Gastroesophageal sphincter (tissue), 4 donors: ENCODE measurements at regions not wholly inside any gene's neighbourhood (a gene's known extent, or its start where the extent isn't known, plus 50 kb on each side); places are given as distances from the start of the nearest gene placed in this dataset.

ENCODE experiments used
- ATAC-seq: fragments of 150-250 bp; one replicate; pipeline ENCODE4 v1.9.1; 2016; ENCODE audit warnings: mild to moderate bottlenecking, moderate library complexity
- H3K27ac ChIP-seq, 4 donors: fragments of 200-600 bp; sonication (generic) in 3 of 4; 1 replicate in 3 of 4; 2 replicates in 1 of 4; pipeline ENCODE4 v1.5.1; 2016 to 2019
- H3K27me3 ChIP-seq: fragments of 200-600 bp; sonication (generic); one replicate; pipeline ENCODE4 v1.5.1; 2019
- H3K36me3 ChIP-seq, 2 donors: fragments of 200-600 bp; sonication (generic); one replicate each; pipeline ENCODE4 v1.5.1; 2019; ENCODE audit warnings: control low read depth in 1 of 2
- H3K4me1 ChIP-seq, 3 donors: fragments of 200-600 bp; sonication (generic); 1 replicate in 2 of 3; 2 replicates in 1 of 3; pipeline ENCODE4 v1.5.1; 2016 to 2019; ENCODE audit warnings: control low read depth in 2 of 3
- H3K4me3 ChIP-seq, 2 donors: fragments of 200-600 bp; sonication (generic); one replicate each; pipeline ENCODE4 v1.5.1; 2019; ENCODE audit warnings: mild to moderate bottlenecking in 1 of 2, moderate library complexity in 1 of 2
- H3K9me3 ChIP-seq, 3 donors: fragments of 200-600 bp; sonication (generic); one replicate each; pipeline ENCODE4 v1.5.1; 2017 to 2019; ENCODE audit warnings: control low read depth in 2 of 3
- EP300 ChIP-seq: sonication (generic); formaldehyde crosslinking; IDR thresholded peaks from one replicate; pipeline ENCODE4 v1.6.1; 2017; ENCODE audit warnings: antibody characterized with exemption, mild to moderate bottlenecking
- POLR2A ChIP-seq, 2 donors: fragments of 450-650 bp; IDR thresholded peaks; one replicate each; pipeline ENCODE4 v1.6.1; 2017; ENCODE audit warnings: antibody characterized with exemption in 2 of 2, mild to moderate bottlenecking in 2 of 2, moderate library complexity in 1 of 2
- POLR2AphosphoS5 ChIP-seq: sonication (generic); formaldehyde crosslinking; IDR thresholded peaks from one replicate; pipeline ENCODE4 v1.6.1; 2017; ENCODE audit warnings: antibody characterized with exemption
- WGBS, 2 donors: methylation state at CpG; one replicate each; pipeline ENCODE4 v1.1.5; 2018; ENCODE audit warnings: low coverage in 1 of 2; 5-methylcytosine and 5-hydroxymethylcytosine counted together
- TF ChIP-seq, protein P1 (sequence below), 4 experiments: fragments of 200-600 bp in 2 of 4; fragments of 450-650 bp in 2 of 4; sonication (generic) in 1 of 4; IDR thresholded peaks; one replicate each; pipeline ENCODE4 v1.5.1; 2017 to 2019; ENCODE audit warnings: antibody characterized with exemption in 4 of 4, mild to moderate bottlenecking in 2 of 4, moderate library complexity in 2 of 4

DNA sequence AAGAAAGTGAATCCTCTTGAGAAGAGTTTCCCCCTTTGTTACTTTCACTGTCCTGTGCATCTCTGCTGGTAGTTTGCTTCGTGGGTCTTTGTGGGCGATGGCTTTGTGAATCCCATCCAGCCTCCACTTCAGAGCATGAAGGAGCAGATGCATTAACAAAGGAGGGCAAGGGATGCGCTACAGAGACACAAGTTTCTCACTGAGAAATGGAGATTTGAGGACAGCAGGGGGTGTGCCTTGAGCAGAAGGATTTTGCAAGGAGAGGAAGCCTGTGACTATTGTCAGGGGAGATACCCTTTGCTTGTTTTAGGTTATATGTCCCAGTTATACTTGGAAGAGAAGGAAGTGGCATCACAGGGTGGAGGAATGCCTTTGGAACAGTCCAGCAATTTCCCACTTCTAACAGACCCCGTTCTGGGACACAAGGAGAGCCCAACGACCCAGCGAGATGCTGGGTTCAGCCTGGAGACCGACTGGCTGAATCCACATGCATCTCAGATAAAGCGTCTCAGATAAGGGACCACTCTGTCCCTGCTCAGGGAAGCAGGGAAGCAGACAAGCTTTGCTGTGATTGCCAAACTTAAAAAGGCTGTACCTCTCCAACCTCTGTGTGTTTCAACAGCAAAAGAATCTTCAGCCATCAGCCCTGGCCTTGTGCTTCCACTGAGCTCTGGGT is 314.6 kb upstream of the GATB start:
- Histone ChIP-seq H3K4me1 (no peaks in the 10 kb centered on the region), H3K27ac (no peak overlapping the region), H3K9me3 (no peaks in the 10 kb centered on the region), H3K27me3 (no peaks in the 10 kb centered on the region), H3K36me3 (no peaks in the 10 kb centered on the region), H3K4me3 (no peak overlapping the region)
- WGBS, 2 donors = 71 to 100% methylated on average over 1 to 7 of the region's 8 CpGs
- no peak for TF ChIP-seq POLR2A (IDR thresholded peaks at IDR 0.05)
- TF ChIP-seq, protein P1, sequence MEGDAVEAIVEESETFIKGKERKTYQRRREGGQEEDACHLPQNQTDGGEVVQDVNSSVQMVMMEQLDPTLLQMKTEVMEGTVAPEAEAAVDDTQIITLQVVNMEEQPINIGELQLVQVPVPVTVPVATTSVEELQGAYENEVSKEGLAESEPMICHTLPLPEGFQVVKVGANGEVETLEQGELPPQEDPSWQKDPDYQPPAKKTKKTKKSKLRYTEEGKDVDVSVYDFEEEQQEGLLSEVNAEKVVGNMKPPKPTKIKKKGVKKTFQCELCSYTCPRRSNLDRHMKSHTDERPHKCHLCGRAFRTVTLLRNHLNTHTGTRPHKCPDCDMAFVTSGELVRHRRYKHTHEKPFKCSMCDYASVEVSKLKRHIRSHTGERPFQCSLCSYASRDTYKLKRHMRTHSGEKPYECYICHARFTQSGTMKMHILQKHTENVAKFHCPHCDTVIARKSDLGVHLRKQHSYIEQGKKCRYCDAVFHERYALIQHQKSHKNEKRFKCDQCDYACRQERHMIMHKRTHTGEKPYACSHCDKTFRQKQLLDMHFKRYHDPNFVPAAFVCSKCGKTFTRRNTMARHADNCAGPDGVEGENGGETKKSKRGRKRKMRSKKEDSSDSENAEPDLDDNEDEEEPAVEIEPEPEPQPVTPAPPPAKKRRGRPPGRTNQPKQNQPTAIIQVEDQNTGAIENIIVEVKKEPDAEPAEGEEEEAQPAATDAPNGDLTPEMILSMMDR (IDR thresholded peaks at IDR 0.05) = no peak
- TF ChIP-seq EP300 = no peak
- ATAC-seq = no peak

GRCh38 chr4:152074573-152074972 is 313.8 kb upstream of the GATB start:
- no peaks in the 10 kb centered on the region for H3K9me3 ChIP-seq
- H3K4me1 ChIP-seq = no peaks in the 10 kb centered on the region
- H3K4me3 ChIP-seq = no peak overlapping the region
- H3K36me3 ChIP-seq = no peaks in the 10 kb centered on the region
- no peak overlapping the region for H3K27ac ChIP-seq
- 71% methylated on average over 1 of the region's 1 CpG; no CpG with 5 or more reads in 1 of the 2 donors for WGBS, 2 donors
- no peaks in the 10 kb centered on the region for H3K27me3 ChIP-seq
- ATAC-seq = no peak
- TF ChIP-seq POLR2A (IDR thresholded peaks at IDR 0.05) (no peak), EP300 (no peak), POLR2AphosphoS5 (no peak)
- TF ChIP-seq, protein P1 (IDR thresholded peaks at IDR 0.05) = no peak

DNA sequence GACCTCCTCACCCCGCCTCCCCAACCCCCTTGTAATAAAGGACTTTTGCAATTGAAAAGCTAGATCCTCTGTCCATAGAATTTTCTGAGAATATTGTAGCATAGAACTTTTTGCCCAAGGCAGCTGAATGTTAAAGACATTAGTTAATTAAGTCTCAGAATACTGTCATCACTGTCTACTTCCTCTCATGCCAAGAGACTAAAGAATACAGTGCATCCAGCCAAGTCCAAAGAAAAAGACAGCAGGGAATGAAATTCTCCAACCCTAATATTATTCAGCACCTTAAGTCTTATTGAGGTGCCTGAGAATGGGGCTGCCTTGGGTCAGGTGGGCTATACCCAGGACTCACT is 313.3 kb upstream of the GATB start:
- 100% methylated on average over 1 of the region's 1 CpG; no CpG with 5 or more reads in 1 of the 2 donors for WGBS, 2 donors
- Histone ChIP-seq H3K27ac (no peak overlapping the region), H3K9me3 (no peaks in the 10 kb centered on the region), H3K4me3 (no peak overlapping the region), H3K27me3 (no peaks in the 10 kb centered on the region), H3K4me1 (no peaks in the 10 kb centered on the region), H3K36me3 (no peaks in the 10 kb centered on the region)
- no peak for ATAC-seq
- no peak for TF ChIP-seq POLR2AphosphoS5
- no peak for TF ChIP-seq EP300
- TF ChIP-seq, protein P1 (IDR thresholded peaks at IDR 0.05) = no peak
- TF ChIP-seq POLR2A (IDR thresholded peaks at IDR 0.05) = no peak

GRCh38 chr4:152073351-152074087 is 312.7 kb upstream of the GATB start:
- no peaks in the 10 kb centered on the region for H3K36me3 ChIP-seq
- H3K9me3 ChIP-seq = no peaks in the 10 kb centered on the region
- no peak for ATAC-seq
- H3K27ac ChIP-seq = no peak overlapping the region
- no peaks in the 10 kb centered on the region for H3K4me1 ChIP-seq
- no peak overlapping the region for H3K4me3 ChIP-seq
- H3K27me3 ChIP-seq = no peaks in the 10 kb centered on the region
- no peak for TF ChIP-seq EP300
- TF ChIP-seq, protein P1 (IDR thresholded peaks at IDR 0.05) = no peak
- no peak for TF ChIP-seq POLR2A (IDR thresholded peaks at IDR 0.05)
- no peak for TF ChIP-seq POLR2AphosphoS5
- WGBS, 2 donors = 71 to 94% methylated on average over 2 to 6 of the region's 9 CpGs

DNA sequence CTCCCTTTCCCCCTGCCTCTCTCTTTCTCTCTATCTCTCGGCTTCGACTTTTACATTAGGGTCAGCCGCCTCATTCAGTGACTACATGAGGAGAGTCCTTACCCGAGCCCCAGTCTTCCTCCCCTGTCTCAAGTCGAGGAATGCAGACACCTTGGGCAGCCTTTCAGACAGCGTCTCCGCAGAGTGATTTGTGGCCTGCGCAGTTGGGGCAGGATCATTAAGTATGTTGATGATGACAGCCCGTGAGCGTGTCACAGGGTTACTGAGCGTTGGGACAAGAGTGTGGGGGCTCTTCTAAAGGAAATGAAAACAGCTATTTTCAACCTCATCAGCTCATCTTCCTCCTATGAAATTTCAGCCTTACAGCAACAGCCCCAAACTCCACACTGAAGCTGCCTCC is 312.1 kb upstream of the GATB start:
- H3K36me3 ChIP-seq = no peaks in the 10 kb centered on the region
- WGBS, 2 donors = 74 to 80% methylated on average over 7 to 8 of the region's 11 CpGs
- H3K27me3 ChIP-seq = no peaks in the 10 kb centered on the region
- H3K9me3 ChIP-seq = no peaks in the 10 kb centered on the region
- ATAC-seq = no peak
- no peak overlapping the region for H3K4me3 ChIP-seq
- H3K27ac ChIP-seq = no peak overlapping the region
- TF ChIP-seq, protein P1 (IDR thresholded peaks at IDR 0.05) = no peak
- TF ChIP-seq POLR2A (IDR thresholded peaks at IDR 0.05) (no peak), EP300 (no peak), POLR2AphosphoS5 (no peak)
- no peaks in the 10 kb centered on the region for H3K4me1 ChIP-seq
